ENCODE measurements at regions not wholly inside any gene's neighbourhood (a gene's known extent, or its start where the extent isn't known, plus 50 kb on each side); places are given as distances from the start of the nearest gene placed in this dataset.

- TF ChIP-seq, protein P1, sequence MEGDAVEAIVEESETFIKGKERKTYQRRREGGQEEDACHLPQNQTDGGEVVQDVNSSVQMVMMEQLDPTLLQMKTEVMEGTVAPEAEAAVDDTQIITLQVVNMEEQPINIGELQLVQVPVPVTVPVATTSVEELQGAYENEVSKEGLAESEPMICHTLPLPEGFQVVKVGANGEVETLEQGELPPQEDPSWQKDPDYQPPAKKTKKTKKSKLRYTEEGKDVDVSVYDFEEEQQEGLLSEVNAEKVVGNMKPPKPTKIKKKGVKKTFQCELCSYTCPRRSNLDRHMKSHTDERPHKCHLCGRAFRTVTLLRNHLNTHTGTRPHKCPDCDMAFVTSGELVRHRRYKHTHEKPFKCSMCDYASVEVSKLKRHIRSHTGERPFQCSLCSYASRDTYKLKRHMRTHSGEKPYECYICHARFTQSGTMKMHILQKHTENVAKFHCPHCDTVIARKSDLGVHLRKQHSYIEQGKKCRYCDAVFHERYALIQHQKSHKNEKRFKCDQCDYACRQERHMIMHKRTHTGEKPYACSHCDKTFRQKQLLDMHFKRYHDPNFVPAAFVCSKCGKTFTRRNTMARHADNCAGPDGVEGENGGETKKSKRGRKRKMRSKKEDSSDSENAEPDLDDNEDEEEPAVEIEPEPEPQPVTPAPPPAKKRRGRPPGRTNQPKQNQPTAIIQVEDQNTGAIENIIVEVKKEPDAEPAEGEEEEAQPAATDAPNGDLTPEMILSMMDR (conservative IDR thresholded peaks at IDR 0.05 in 1 of 2, IDR thresholded peaks at IDR 0.05 in 1 of 2; ENCODE audit: extremely low read depth in 1 of 2, insufficient read depth in 1 of 2, low read depth in 1 of 2, low read length in 2 of 2), result no peak
- TF ChIP-seq EZH2 (IDR thresholded peaks at IDR 0.05; ENCODE audit: borderline replicate concordance, low read length), result no peak
Observed at GRCh38 chr10:131038056-131038455, 273.5 kb downstream of the TCERG1L start.
